ENCODE measurements at regions not wholly inside any gene's neighbourhood (a gene's known extent, or its start where the extent isn't known, plus 50 kb on each side); places are given as distances from the start of the nearest gene placed in this dataset.

DNA sequence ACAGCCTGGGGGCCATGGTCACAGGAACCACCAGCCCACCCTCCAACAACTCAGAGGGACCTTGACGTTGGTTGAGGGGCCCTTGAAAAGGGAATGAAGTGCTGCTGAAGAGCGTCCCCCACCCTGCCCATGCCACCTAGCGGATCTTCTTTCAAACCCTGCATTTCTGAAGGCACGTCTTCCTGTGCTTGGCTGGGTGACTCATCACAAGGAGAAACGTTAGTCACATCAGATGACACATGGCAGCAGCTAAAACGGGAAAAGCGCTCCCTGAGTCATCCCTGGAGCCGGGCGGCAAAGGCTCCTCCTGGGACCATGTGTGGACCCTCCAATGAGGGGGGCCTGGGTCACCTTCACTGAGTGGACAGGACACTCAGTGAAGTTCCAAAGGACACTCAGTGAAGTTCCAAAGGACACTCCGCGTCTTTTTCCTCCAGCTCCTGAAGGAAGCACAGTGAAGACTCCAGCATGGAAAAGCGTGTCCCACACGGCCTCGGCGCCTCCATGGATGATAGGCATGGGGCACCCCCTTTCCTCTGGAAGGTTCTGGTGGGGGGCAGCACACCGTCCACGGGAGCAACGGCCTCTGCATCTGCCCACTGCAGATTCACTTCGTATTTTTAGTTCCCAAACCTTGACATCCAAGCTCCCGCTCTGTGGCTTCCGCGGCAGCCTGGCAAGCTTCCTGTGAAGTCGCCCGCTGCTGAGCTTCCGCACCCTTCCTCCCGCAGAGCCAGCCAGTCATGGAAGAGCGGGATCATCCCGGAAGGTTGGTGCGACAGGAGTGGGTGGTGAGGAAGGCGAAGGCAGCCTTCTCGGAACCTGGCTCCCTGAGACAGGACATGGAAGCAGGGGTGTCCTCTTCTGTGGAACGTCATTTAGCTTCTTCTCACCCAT lies 383.4 kb downstream of the VRK1 start:
- H3K9me3 ChIP-seq, result no peaks in the 10 kb centered on the region
- H3K27ac ChIP-seq, result no peak overlapping the region
- 86% methylated on average over 32 of the region's 32 CpGs for WGBS
- no peak overlapping the region for H3K4me3 ChIP-seq
- TF ChIP-seq POLR2A (IDR thresholded peaks at IDR 0.05) (no peak), POLR2AphosphoS5 (IDR thresholded peaks at IDR 0.05) (no peak)
- TF ChIP-seq, protein P1, sequence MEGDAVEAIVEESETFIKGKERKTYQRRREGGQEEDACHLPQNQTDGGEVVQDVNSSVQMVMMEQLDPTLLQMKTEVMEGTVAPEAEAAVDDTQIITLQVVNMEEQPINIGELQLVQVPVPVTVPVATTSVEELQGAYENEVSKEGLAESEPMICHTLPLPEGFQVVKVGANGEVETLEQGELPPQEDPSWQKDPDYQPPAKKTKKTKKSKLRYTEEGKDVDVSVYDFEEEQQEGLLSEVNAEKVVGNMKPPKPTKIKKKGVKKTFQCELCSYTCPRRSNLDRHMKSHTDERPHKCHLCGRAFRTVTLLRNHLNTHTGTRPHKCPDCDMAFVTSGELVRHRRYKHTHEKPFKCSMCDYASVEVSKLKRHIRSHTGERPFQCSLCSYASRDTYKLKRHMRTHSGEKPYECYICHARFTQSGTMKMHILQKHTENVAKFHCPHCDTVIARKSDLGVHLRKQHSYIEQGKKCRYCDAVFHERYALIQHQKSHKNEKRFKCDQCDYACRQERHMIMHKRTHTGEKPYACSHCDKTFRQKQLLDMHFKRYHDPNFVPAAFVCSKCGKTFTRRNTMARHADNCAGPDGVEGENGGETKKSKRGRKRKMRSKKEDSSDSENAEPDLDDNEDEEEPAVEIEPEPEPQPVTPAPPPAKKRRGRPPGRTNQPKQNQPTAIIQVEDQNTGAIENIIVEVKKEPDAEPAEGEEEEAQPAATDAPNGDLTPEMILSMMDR (IDR thresholded peaks at IDR 0.05), result no peak
- no peaks in the 10 kb centered on the region for H3K27me3 ChIP-seq (replicated peaks; ENCODE audit: insufficient read depth)
- no peaks in the 10 kb centered on the region for H3K36me3 ChIP-seq
- DNase-seq (ENCODE audit: low spot score), result no peak
- intact Hi-C loops (cut with DNase I), result no loop called here
- H3K4me1 ChIP-seq (replicated peaks), result no peaks in the 10 kb centered on the region

- Histone ChIP-seq H3K4me1 (replicated peaks) (no peaks in the 10 kb centered on the region), H3K36me3 (no peaks in the 10 kb centered on the region), H3K9me3 (no peaks in the 10 kb centered on the region), H3K27me3 (replicated peaks; ENCODE audit: insufficient read depth) (no peaks in the 10 kb centered on the region), H3K27ac (no peak overlapping the region), H3K4me3 (no peak overlapping the region)
- DNase-seq (ENCODE audit: low spot score), result no peak
- intact Hi-C loops (cut with DNase I), result no loop called here
- TF ChIP-seq POLR2A (IDR thresholded peaks at IDR 0.05), result no peak
- TF ChIP-seq POLR2AphosphoS5 (IDR thresholded peaks at IDR 0.05), result no peak
- TF ChIP-seq, protein P1 (IDR thresholded peaks at IDR 0.05), result peak in 2 of 4 experiments; percentile 15 to 18
- 27% methylated on average over 6 of the region's 6 CpGs for WGBS
These were observed 388.0 kb downstream of the VRK1 start for GRCh38 chr14:97185186-97185585.

DNA sequence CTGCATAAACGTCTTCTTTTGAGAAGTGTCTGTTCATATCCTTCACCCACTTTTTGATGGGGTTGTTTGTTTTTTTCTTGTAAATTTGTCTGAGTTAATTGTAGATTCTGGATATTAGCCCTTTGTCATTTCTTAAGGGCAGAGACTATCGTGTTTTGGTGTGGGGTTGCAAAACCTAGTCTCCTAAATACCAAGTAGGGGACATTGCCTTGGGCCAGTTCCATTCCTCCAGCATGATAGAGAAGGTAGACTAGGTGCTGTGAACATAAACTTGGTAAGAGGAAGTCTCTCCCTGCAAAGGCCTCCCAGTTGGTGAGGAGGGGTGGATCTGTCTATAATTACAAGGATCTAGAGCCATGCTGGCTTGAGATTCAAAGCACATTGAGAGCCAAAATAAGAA lies 390.7 kb downstream of the VRK1 start:
- no peak overlapping the region for H3K27ac ChIP-seq
- no peaks in the 10 kb centered on the region for H3K27me3 ChIP-seq (replicated peaks; ENCODE audit: insufficient read depth)
- no peaks in the 10 kb centered on the region for H3K9me3 ChIP-seq
- DNase-seq (ENCODE audit: low spot score), result no peak
- no peak for TF ChIP-seq POLR2A (IDR thresholded peaks at IDR 0.05)
- TF ChIP-seq, protein P1 (IDR thresholded peaks at IDR 0.05), result no peak
- no peak for TF ChIP-seq POLR2AphosphoS5 (IDR thresholded peaks at IDR 0.05)
- no peak overlapping the region for H3K4me3 ChIP-seq
- H3K36me3 ChIP-seq, result no peaks in the 10 kb centered on the region
- 63% methylated on average over 2 of the region's 2 CpGs for WGBS
- H3K4me1 ChIP-seq (replicated peaks), result no peaks in the 10 kb centered on the region
- intact Hi-C loops (cut with DNase I), result no loop called here

DNA sequence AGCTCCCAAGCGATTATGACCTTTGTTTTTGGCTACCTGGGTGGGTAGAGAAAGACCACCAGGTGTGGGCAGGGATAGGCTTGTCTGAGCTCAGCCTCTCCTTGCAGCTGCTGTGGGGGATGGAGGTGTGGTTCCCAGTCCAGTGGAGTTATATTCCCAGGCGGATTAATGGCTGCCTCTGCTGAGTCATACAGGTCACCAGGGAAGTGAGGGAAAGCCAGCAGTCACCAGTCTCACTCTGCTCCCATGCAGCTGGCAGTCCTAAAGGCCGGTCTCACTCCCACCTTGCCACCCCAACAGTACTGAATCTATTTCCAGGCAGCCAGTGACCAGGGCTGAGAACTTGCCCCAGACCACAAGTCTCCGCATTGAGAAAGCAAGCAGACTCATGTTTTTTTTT lies 399.2 kb downstream of the VRK1 start:
- intact Hi-C loops (cut with DNase I), result no loop called here
- H3K4me3 ChIP-seq, result no peak overlapping the region
- no peaks in the 10 kb centered on the region for H3K9me3 ChIP-seq
- H3K4me1 ChIP-seq (replicated peaks), result no peaks in the 10 kb centered on the region
- H3K27me3 ChIP-seq (replicated peaks; ENCODE audit: insufficient read depth), result no peaks in the 10 kb centered on the region
- TF ChIP-seq POLR2AphosphoS5 (IDR thresholded peaks at IDR 0.05), result no peak
- no peak for TF ChIP-seq POLR2A (IDR thresholded peaks at IDR 0.05)
- TF ChIP-seq, protein P1 (IDR thresholded peaks at IDR 0.05), result no peak
- no peak for DNase-seq (ENCODE audit: low spot score)
- 94% methylated on average over 4 of the region's 4 CpGs for WGBS
- H3K36me3 ChIP-seq, result no peaks in the 10 kb centered on the region
- no peak overlapping the region for H3K27ac ChIP-seq

- no peaks in the 10 kb centered on the region for H3K4me1 ChIP-seq (replicated peaks)
- intact Hi-C loops (cut with DNase I), result no loop called here
- no peak overlapping the region for H3K4me3 ChIP-seq
- no peak for DNase-seq (ENCODE audit: low spot score)
- H3K9me3 ChIP-seq, result no peaks in the 10 kb centered on the region
- TF ChIP-seq, protein P1 (IDR thresholded peaks at IDR 0.05), result no peak
- no peak for TF ChIP-seq POLR2AphosphoS5 (IDR thresholded peaks at IDR 0.05)
- no peak for TF ChIP-seq POLR2A (IDR thresholded peaks at IDR 0.05)
- no peaks in the 10 kb centered on the region for H3K27me3 ChIP-seq (replicated peaks; ENCODE audit: insufficient read depth)
- H3K36me3 ChIP-seq, result no peaks in the 10 kb centered on the region
- H3K27ac ChIP-seq, result no peak overlapping the region
These were observed 401.6 kb downstream of the VRK1 start for GRCh38 chr14:97198813-97199212.

Measured in prostate gland (tissue), 2 donors.